ENCODE measurements at regions not wholly inside any gene's neighbourhood (a gene's known extent, or its start where the extent isn't known, plus 50 kb on each side); places are given as distances from the start of the nearest gene placed in this dataset.
"Not testable (repeated sequence)": the region's sequence is repeated elsewhere in the genome, so short reads cannot be mapped to it uniquely, and the experiment has no call there.

DNA sequence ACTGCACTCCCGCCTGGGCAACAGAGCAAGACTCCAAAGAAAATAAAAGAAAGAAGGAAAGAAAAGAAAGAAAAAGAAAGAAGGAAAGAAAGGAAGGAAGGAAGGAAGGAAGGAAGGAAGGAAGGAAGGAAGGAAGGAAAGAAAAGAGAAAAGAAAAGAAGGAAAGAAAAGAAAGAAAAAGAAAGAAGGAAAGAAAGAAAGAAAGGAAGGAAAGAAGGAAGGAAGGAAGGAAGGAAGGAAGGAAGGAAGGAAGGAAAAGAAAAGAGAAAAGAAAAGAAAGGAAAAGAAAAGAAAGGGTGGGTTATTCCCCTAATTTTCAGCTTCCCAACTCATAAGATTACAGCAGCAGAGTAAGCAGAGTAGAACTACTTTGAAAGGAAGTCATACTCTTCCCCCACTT is 64.4 kb downstream of the TMEM200C start:
- DNase-seq, result not testable (repeated sequence)

GRCh38 chr18:5828913-5829312 is 66.4 kb downstream of the TMEM200C start:
- DNase-seq, result no peak

- DNase-seq, result no peak
Observed at GRCh38 chr18:5825663-5826062, 69.7 kb downstream of the TMEM200C start.

DNA sequence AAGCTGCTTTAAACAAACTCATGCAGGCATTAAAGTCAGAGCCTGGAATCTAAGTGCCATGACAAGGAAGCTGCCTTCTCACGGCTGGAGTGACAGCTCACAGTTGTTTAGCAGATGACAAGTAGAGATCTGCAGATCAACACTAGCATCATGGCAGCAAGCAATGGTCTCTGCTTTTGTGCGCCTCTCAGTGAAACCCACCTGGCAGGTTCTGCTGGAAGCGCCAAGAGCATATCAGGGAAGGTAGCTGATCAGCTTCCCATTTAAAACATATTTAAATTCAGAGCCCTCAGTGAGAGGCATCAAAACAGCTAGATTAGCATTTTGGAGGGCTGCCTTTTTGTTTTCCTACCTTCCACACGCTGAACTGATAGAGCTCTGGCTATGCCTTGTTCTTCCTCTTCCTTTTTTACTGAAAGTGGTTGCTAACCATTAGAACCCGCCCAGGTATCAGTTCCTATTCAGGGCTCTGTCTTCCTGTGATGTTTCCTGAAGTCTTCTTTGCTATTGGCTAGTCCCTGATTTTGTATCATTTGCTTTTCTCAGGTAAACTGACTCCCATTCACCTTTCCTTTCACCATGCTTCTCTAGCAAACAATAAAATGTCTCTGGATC is 70.8 kb downstream of the TMEM200C start:
- DNase-seq, result no peak

- DNase-seq, result no peak
Observed at GRCh38 chr18:5817816-5818215, 77.5 kb downstream of the TMEM200C start.

- no peak for DNase-seq
Observed at GRCh38 chr18:5806860-5807259, 88.5 kb downstream of the TMEM200C start.

- no peak for DNase-seq
Observed at GRCh38 chr18:5787936-5788335, 107.4 kb downstream of the TMEM200C start.

- no peak for DNase-seq
Observed at GRCh38 chr18:5779922-5780321, 115.4 kb downstream of the TMEM200C start.

- no peak for DNase-seq
Observed at GRCh38 chr18:5772306-5773105, 122.8 kb downstream of the TMEM200C start.

GRCh38 chr18:5771343-5771742 is 124.0 kb downstream of the TMEM200C start:
- DNase-seq, result no peak

- DNase-seq, result no peak
Observed at GRCh38 chr18:5770176-5770575, 125.1 kb downstream of the TMEM200C start.

DNA sequence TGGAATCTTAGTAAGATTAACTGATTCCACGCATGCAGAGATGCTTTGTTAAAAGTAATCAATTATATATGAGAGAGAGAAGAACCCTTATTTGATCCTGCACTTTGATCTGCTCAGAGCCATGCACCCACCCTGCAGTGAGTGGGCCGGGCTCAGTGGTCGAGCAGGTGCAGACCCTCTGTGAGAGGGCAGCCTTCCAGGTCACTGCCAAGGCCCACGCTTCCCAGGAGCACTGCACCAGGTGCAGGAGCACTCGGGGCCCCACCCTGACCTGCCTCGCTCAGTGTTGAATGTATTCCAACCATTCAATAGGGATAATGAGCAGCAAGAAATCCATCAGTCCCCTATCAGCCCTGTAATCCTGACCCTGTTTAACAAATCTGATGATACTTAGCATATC is 126.9 kb downstream of the TMEM200C start:
- DNase-seq, result no peak

- DNase-seq, result no peak
Observed at GRCh38 chr18:5759194-5759593, 136.1 kb downstream of the TMEM200C start.

DNA sequence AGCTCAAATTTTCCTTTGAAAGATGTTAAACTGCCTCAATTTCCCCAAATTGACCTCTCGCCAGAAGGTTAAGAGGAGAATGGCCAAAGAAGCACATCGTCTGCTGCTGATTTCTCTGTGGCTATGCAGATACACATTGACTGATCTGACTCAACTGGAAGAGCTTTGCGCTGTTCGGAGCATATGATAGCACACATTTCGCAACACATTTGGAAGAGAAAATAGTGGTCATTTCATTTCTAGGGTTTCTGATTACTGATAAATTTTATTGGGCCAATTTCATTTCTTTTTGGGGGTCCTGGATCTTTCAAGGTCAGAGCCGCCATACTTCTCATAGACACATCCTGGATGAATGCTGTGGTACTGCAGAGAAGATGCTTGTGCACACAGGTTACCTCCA is 138.5 kb downstream of the TMEM200C start:
- DNase-seq, result no peak

DNA sequence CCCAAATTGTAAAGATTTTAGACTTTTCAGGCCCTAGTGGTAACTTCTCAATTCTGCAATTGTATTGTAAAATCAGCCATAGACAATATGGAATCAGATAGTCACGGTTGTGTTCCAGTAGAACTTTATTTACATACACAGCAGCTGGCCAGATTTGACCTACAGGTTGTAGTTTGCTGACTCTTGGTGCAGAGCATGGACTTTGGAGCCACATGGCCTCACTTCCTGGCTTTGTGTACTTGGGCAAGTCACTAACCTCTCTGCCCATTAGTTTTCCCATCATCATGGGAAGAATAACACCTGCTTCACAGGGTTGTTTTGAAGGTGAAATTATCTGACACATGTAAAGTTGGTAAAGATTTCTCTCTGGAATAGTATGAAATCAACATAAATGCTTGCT is 147.6 kb downstream of the TMEM200C start:
- DNase-seq, result no peak

- no peak for DNase-seq
Observed at GRCh38 chr18:5746844-5747243, 148.5 kb downstream of the TMEM200C start.

GRCh38 chr18:5744659-5745058 is 150.7 kb downstream of the TMEM200C start:
- no peak for DNase-seq

DNA sequence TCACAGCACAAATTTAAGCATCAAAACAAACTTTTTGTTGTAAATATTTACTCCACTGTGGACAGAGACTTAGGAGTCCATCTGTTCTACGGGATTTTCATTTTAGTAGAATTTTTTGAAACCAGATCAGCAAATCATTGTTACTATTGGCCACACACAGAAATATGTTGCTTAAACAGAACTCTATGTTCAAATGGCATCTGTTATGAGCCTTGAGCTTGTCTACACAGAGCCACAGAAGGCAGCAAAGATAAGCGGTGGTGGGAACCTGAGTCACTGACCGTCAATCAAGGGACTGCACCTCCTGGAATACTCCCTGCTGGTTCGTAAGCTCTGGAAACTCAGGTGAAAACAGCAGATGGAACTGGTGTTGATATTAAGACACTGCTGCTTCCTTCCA is 156.8 kb downstream of the TMEM200C start:
- DNase-seq, result no peak

- DNase-seq, result no peak
Observed at GRCh38 chr18:5732318-5732717, 163.0 kb downstream of the TMEM200C start.

GRCh38 chr18:5729983-5730699 is 165.2 kb downstream of the TMEM200C start:
- DNase-seq, result peak; percentile 19

DNA sequence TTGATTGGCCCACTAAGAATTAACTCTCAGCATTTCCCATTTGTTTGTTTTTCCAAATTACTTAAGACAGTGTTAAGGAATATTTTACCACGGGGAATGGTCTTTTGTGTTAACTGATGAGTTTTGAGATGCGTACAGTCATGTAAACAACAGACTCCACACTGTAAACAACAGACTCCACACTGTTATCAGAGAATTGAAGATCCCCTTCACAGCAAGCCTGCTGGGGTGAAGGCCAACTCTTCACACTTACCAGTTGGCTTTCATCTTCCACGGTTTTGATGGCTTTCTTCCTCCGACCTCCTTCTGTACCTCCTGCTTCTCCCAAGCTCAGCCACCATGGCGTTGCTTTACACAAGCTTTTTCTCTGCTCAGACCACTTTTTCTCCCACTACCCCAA is 166.8 kb downstream of the TMEM200C start:
- DNase-seq, result no peak

- DNase-seq, result peak; percentile 18
Observed at GRCh38 chr18:5726011-5726410, 169.3 kb downstream of the TMEM200C start.

DNA sequence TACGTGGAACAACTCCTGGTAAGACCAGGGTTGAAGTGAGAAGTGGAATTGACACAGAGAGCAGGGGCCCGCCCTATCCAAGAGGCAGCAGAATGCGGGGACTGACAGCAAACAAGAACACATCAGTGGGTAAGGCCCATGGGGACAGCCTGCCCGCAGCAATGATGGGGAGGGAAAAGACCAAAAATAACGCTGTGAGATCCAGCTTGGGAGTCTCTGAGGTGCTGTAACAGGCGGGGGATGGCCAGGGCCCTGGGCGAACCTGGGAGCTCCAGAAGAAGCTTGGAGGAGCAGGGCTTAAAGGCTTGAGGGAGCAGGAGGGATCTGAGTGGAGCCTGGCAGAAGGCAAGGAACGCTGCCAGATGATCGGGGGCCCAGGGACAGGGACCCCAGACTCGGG is 173.4 kb downstream of the TMEM200C start:
- no peak for DNase-seq

DNA sequence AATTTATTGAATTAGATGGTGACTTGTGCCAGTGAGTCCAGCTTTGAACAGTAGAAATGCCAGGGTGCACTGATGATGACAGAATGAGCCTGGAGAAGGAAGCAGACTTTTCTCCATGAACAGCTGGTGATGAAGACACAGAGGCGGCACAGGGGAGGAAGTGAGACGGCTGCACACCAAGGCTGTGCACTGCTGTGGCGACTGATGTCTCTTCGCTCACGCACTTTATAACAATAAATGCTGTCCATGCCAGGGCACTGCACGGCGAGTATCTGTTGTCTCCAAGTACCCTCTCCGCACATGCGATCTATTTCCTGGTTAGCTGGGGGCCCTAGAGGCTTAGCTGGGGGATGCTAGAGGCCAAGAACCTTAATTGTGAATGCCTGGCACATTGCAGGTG is 175.2 kb downstream of the TMEM200C start:
- no peak for DNase-seq
